ENCODE measurements at regions not wholly inside any gene's neighbourhood (a gene's known extent, or its start where the extent isn't known, plus 50 kb on each side); places are given as distances from the start of the nearest gene placed in this dataset.

DNA sequence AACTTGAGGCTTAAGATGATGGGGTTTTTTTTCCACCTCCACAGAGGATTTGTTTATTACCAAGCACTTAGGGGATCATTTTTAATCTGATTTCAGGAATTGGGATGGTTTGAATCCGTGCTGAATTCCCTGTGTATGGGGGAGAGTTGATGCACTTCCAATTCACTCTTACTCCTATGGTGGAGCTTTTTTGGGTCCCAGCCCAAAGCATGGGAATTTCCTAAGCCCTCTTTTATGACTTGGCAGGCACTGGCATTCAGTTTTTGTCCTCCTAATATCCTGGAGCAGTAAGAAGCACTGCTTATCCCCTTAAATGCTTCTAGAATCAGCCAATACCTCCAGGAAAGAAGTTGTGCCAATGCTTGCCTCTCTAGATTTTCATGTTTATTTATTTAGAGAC lies 78.7 kb downstream of the HYCC1 start:
- Histone ChIP-seq H3K9ac (no peak overlapping the region), H3K4me3 (no peak overlapping the region)

DNA sequence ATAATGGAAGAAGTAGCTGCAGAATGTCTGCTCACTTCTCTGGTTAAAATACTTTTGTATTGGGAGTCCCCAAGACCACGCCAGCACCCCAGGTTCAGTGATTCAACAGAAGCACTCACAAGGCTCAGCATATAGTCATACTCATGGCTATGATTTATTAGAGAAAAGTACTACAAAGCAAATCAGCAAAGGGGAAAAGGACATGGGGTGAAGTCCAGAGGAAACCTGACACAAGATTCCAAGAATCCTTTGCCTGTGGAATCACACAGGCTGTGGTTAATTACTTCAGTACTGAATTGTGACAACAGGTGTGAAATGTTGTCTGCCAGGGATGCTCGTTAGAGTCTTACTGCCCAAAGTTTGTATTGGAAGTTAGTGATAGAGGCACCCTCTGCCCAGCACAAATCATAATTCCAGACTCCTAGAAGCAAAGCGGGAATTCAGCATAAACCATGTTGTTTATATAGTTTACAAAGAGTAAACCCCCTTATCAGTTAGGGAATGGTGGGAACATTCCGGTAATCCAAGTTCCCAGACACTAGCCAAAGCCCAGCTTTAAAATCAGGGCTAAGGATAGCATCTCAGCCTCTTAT lies 79.4 kb downstream of the HYCC1 start:
- Histone ChIP-seq H3K36me3 (no peaks in the 10 kb centered on the region), H3K27me3 (no peaks in the 10 kb centered on the region), H3K4me1 (peaks cover 8% of the 10 kb centered on the region), H3K9ac (no peak overlapping the region), H3K4me2 (no peak overlapping the region), H3K4me3 (no peak overlapping the region), H3K79me2 (ENCODE audit: low read depth) (no peaks in the 10 kb centered on the region), H2AFZ (replicated peaks) (no peak overlapping the region), H3F3A (ENCODE audit: low read depth) (no peaks in the 10 kb centered on the region), H3K27ac (no peak overlapping the region), H3K9me3 (ENCODE audit: low read depth) (no peaks in the 10 kb centered on the region), H4K20me1 (ENCODE audit: low read depth) (no peaks in the 10 kb centered on the region)
- Mint-ChIP-seq H3K36me3 (peaks cover 2% of the 10 kb centered on the region), H3K4me1 (no peaks in the 10 kb centered on the region), H3K27ac (no peak overlapping the region), H3K9me3 (peaks cover 7% of the 10 kb centered on the region), H3K4me3 (no peak overlapping the region), H3K27me3 (ENCODE audit: insufficient read depth, low read depth) (no peaks in the 10 kb centered on the region)
- DNase-seq (ENCODE audit: low spot score) = no peak
- TF ChIP-seq EZH2 (IDR thresholded peaks at IDR 0.05) (no peak), CTCF (IDR thresholded peaks at IDR 0.05) (no peak), EZH2phosphoT487 (IDR thresholded peaks at IDR 0.05) (no peak)

More for the DNA sequence above, 78.7 kb downstream of the HYCC1 start:
- H3K4me2 ChIP-seq = no peak overlapping the region
- H3K36me3 ChIP-seq = no peaks in the 10 kb centered on the region
- no peaks in the 10 kb centered on the region for H3K27me3 Mint-ChIP-seq (ENCODE audit: insufficient read depth, low read depth)
- no peaks in the 10 kb centered on the region for H3K4me1 Mint-ChIP-seq
- H3F3A ChIP-seq (ENCODE audit: low read depth) = no peaks in the 10 kb centered on the region
- peak; percentile 4 for DNase-seq (ENCODE audit: low spot score)
- H3K27ac ChIP-seq = no peak overlapping the region
- peaks cover 8% of the 10 kb centered on the region for H3K4me1 ChIP-seq
- H4K20me1 ChIP-seq (ENCODE audit: low read depth) = no peaks in the 10 kb centered on the region
- no peak overlapping the region for H3K27ac Mint-ChIP-seq
- peaks cover 7% of the 10 kb centered on the region for H3K9me3 Mint-ChIP-seq
- H3K36me3 Mint-ChIP-seq = peaks cover 4% of the 10 kb centered on the region
- no peak overlapping the region for H2AFZ ChIP-seq (replicated peaks)
- no peaks in the 10 kb centered on the region for H3K9me3 ChIP-seq (ENCODE audit: low read depth)
- TF ChIP-seq CTCF (IDR thresholded peaks at IDR 0.05) (no peak), EZH2phosphoT487 (IDR thresholded peaks at IDR 0.05) (no peak), EZH2 (IDR thresholded peaks at IDR 0.05) (no peak)
- no peak overlapping the region for H3K4me3 Mint-ChIP-seq
- H3K27me3 ChIP-seq = no peaks in the 10 kb centered on the region
- no peaks in the 10 kb centered on the region for H3K79me2 ChIP-seq (ENCODE audit: low read depth)

GRCh38 chr7:22934023-22934422 lies 79.9 kb downstream of the HYCC1 start:
- H3K4me1 Mint-ChIP-seq = no peaks in the 10 kb centered on the region
- no peak overlapping the region for H3K4me2 ChIP-seq
- H3K27ac Mint-ChIP-seq = no peak overlapping the region
- H3K9me3 ChIP-seq (ENCODE audit: low read depth) = no peaks in the 10 kb centered on the region
- no peak overlapping the region for H3K9ac ChIP-seq
- H4K20me1 ChIP-seq (ENCODE audit: low read depth) = no peaks in the 10 kb centered on the region
- H3K4me3 Mint-ChIP-seq = no peak overlapping the region
- no peak for DNase-seq (ENCODE audit: low spot score)
- no peak for TF ChIP-seq CTCF (IDR thresholded peaks at IDR 0.05)
- TF ChIP-seq EZH2 (IDR thresholded peaks at IDR 0.05) = no peak
- TF ChIP-seq EZH2phosphoT487 (IDR thresholded peaks at IDR 0.05) = no peak
- H3K4me1 ChIP-seq = peaks cover 8% of the 10 kb centered on the region
- peaks cover 2% of the 10 kb centered on the region for H3K36me3 Mint-ChIP-seq
- H3K36me3 ChIP-seq = no peaks in the 10 kb centered on the region
- no peaks in the 10 kb centered on the region for H3K27me3 ChIP-seq
- H3K27me3 Mint-ChIP-seq (ENCODE audit: insufficient read depth, low read depth) = no peaks in the 10 kb centered on the region
- no peak overlapping the region for H3K27ac ChIP-seq
- no peaks in the 10 kb centered on the region for H3K79me2 ChIP-seq (ENCODE audit: low read depth)
- peaks cover 7% of the 10 kb centered on the region for H3K9me3 Mint-ChIP-seq
- no peaks in the 10 kb centered on the region for H3F3A ChIP-seq (ENCODE audit: low read depth)
- H2AFZ ChIP-seq (replicated peaks) = no peak overlapping the region
- H3K4me3 ChIP-seq = no peak overlapping the region
